Fibroblast of mammary gland (primary cell): ENCODE measurements at regions not wholly inside any gene's neighbourhood (a gene's known extent, or its start where the extent isn't known, plus 50 kb on each side); places are given as distances from the start of the nearest gene placed in this dataset.

Source experiments
- DNase-seq: peaks from one replicate; pipeline ENCODE4 v3.0.0-alpha.2; 2010; ENCODE audit warnings: low read depth
- H3K4me3 ChIP-seq: 2 replicates; pipeline ENCODE4 v1.5.1; 2011; ENCODE audit warnings: low read depth, mild to moderate bottlenecking, low read length, moderate library complexity; ENCODE audit not compliant: control insufficient read depth
- TF ChIP-seq, protein P1 (sequence below): conservative IDR thresholded peaks from 2 replicates; pipeline ENCODE4 v1.5.1; 2011; ENCODE audit warnings: low read depth, low read length, inconsistent platforms; ENCODE audit not compliant: control insufficient read depth, insufficient read depth

DNA sequence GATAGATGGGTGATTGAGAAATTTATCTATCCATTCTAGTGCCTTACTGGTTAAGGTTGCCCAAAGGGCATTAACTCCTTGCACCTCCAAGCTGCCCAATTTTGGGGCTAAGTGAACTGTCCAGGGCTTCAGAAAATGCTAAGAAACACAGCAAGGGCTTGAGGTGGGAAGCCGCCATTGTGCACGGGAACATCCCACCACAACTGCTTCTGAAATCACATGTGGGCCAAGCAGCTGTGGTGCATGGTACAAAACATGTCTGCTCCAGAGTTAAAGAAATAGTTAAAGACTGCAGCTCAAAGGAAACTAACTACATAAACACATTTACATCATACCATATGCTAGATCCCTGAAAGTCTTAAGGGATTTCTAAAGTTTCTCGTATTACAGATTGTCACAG is 144.3 kb upstream of the NDST3 start:
- DNase-seq: no peak
- no peak overlapping the region for H3K4me3 ChIP-seq
- TF ChIP-seq, protein P1, sequence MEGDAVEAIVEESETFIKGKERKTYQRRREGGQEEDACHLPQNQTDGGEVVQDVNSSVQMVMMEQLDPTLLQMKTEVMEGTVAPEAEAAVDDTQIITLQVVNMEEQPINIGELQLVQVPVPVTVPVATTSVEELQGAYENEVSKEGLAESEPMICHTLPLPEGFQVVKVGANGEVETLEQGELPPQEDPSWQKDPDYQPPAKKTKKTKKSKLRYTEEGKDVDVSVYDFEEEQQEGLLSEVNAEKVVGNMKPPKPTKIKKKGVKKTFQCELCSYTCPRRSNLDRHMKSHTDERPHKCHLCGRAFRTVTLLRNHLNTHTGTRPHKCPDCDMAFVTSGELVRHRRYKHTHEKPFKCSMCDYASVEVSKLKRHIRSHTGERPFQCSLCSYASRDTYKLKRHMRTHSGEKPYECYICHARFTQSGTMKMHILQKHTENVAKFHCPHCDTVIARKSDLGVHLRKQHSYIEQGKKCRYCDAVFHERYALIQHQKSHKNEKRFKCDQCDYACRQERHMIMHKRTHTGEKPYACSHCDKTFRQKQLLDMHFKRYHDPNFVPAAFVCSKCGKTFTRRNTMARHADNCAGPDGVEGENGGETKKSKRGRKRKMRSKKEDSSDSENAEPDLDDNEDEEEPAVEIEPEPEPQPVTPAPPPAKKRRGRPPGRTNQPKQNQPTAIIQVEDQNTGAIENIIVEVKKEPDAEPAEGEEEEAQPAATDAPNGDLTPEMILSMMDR: no peak

DNA sequence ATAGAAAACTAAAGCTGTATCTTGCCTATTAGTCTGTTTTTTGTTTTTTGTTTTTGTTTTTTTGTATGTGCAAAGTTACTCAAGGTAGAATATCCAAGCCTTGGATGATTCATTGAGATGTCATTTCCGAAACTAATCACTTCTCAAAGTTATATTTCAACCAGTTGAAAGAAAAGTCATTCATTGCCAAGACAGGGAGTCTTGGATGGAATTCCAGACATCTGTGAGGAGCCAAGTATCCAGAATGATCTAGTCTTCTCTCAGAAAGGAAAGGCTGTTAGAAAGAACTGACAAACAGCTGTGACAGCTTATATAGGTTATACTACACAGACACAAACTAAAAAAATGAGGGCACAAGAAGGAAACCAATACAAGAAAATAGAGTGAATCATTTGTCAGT is 141.1 kb upstream of the NDST3 start:
- DNase-seq: no peak
- H3K4me3 ChIP-seq: no peak overlapping the region
- TF ChIP-seq, protein P1: no peak

DNA sequence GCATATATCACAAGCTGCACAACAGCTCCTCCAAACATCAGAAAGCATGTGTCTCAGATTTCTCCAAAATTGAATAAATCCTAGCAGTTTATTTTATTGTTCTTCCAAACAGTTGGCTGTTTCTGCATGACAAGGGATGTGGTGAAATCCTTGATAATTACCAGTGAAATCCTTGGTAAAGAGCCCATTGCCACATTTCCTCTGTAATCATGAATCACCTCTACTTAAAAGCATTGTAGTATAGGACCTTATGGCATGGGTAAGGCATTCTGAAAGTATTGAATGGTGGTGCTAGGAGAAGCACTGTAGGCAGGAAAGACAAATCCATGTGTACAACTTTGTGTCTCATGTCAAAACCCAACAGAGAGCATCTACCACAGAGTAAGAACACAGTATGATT is 135.8 kb upstream of the NDST3 start:
- TF ChIP-seq, protein P1: no peak
- H3K4me3 ChIP-seq: no peak overlapping the region
- no peak for DNase-seq

DNA sequence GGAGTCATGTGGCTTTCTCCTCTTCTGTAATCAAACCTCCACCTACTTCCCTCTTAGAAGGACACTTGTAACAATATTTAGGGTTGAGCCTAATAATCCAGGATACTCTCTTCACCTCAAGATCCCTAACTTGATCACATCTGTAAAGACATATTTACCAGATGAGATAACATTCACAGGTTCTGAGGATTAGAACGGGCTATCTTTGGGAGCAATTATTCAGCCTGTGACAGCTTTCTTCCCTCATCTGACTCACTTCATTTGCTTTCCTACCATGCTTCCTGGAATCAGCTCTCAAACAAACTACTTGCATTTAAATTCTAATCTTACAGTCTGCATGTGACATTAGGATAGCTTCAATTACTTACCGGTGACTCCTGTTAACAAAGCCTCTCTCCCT is 133.5 kb upstream of the NDST3 start:
- DNase-seq: no peak
- no peak overlapping the region for H3K4me3 ChIP-seq
- TF ChIP-seq, protein P1: no peak

DNA sequence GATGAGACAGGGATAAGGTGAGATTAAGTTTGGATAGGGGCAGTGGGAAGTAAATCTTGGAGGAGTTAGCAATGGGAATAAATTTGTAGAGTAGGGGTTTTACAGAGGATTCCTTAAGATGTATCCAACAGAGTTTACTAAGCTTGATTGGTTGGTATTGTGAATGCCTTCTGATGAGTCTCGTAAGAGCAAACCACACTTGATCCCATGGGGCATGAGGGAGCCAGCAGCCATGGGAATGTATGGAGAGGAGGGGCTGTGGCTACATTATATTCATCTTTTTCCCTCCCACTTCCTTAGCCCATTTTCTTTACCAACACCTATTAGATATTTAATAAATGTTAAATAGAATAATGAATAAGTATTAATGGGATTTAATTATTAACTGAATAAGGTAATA is 126.6 kb upstream of the NDST3 start:
- TF ChIP-seq, protein P1: no peak
- no peak for DNase-seq
- no peak overlapping the region for H3K4me3 ChIP-seq

GRCh38 chr4:117908306-117909207 is 125.7 kb upstream of the NDST3 start:
- H3K4me3 ChIP-seq: no peak overlapping the region
- TF ChIP-seq, protein P1: no peak
- no peak for DNase-seq
